ENCODE measurements at regions not wholly inside any gene's neighbourhood (a gene's known extent, or its start where the extent isn't known, plus 50 kb on each side); places are given as distances from the start of the nearest gene placed in this dataset.

DNA sequence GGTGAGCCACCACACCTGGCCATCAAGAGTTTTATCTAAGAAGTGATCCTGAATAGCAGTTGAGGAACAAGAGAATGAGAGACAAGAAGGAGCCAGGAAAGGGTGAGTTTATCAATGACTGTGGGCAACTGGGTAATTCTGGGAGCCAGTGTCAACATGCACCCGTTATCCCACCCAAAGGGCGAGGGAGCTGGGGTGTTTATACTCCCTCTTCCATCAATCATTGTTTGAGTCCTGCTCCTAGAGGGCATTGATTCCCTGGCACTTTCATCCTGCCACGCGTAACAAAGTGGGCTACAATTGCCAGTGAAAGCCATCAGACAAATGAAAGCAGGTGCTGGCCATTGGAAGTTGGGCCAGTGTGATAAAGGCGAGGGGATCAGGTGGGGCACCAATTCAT, 136.3 kb downstream of the SUDS3 start:
- Histone ChIP-seq H3K36me3 (ENCODE audit: insufficient read depth, low read length) (no peaks in the 10 kb centered on the region), H3K79me2 (ENCODE audit: insufficient read depth, low read length) (no peaks in the 10 kb centered on the region), H3K27me3 (ENCODE audit: insufficient read depth, low read length, poor library complexity) (no peaks in the 10 kb centered on the region), H3K9me3 (ENCODE audit: insufficient read depth, low read length, severe bottlenecking) (no peaks in the 10 kb centered on the region), H2AFZ (ENCODE audit: low read depth, low read length) (no peak overlapping the region), H3K4me3 (ENCODE audit: low read depth in 1 of 2, low read length in 2 of 2) (no peak overlapping the region), H3K4me1 (ENCODE audit: insufficient read depth, low read length) (no peaks in the 10 kb centered on the region), H3K27ac (ENCODE audit: low read length) (no peak overlapping the region), H3K4me2 (ENCODE audit: insufficient read depth, low read length) (no peak overlapping the region), H4K20me1 (ENCODE audit: insufficient read depth, low read length) (no peaks in the 10 kb centered on the region), H3K9ac (ENCODE audit: low read depth, low read length) (no peak overlapping the region)
- DNase-seq (no peak), ATAC-seq (ENCODE audit: insufficient read depth, low read depth) (no peak)
- TF ChIP-seq EZH2 (IDR thresholded peaks at IDR 0.05; ENCODE audit: borderline replicate concordance, low read depth, low read length, severe bottlenecking): no peak
- TF ChIP-seq, protein P1, sequence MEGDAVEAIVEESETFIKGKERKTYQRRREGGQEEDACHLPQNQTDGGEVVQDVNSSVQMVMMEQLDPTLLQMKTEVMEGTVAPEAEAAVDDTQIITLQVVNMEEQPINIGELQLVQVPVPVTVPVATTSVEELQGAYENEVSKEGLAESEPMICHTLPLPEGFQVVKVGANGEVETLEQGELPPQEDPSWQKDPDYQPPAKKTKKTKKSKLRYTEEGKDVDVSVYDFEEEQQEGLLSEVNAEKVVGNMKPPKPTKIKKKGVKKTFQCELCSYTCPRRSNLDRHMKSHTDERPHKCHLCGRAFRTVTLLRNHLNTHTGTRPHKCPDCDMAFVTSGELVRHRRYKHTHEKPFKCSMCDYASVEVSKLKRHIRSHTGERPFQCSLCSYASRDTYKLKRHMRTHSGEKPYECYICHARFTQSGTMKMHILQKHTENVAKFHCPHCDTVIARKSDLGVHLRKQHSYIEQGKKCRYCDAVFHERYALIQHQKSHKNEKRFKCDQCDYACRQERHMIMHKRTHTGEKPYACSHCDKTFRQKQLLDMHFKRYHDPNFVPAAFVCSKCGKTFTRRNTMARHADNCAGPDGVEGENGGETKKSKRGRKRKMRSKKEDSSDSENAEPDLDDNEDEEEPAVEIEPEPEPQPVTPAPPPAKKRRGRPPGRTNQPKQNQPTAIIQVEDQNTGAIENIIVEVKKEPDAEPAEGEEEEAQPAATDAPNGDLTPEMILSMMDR (IDR thresholded peaks at IDR 0.05; ENCODE audit: borderline replicate concordance, extremely low read depth, low read length, poor library complexity, severe bottlenecking): no peak

DNA sequence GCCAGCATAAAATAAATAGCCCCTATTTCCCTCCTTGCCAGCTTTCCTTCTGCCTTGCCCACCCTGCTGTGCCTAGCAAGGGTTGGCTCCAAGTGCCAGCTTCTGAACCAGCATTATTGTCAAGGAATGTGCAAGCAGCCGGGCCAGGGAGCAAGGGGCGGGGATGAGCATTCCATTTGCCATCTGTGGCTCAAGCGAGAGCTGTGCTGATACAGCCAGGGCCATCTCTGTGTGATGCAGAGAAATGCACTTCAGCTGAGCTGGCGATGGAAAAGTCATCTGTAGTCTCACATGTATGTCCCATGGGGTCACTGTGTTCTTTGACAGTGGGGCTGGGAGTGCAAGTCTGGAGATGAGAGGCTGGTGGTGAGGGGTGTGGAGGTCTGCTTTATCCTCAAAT, 137.3 kb downstream of the SUDS3 start:
- no peak for TF ChIP-seq EZH2 (IDR thresholded peaks at IDR 0.05; ENCODE audit: borderline replicate concordance, low read depth, low read length, severe bottlenecking)
- TF ChIP-seq, protein P1 (IDR thresholded peaks at IDR 0.05; ENCODE audit: borderline replicate concordance, extremely low read depth, low read length, poor library complexity, severe bottlenecking): no peak
- Histone ChIP-seq H3K27me3 (ENCODE audit: insufficient read depth, low read length, poor library complexity) (no peaks in the 10 kb centered on the region), H2AFZ (ENCODE audit: low read depth, low read length) (no peak overlapping the region), H3K27ac (ENCODE audit: low read length) (no peak overlapping the region), H3K79me2 (ENCODE audit: insufficient read depth, low read length) (no peaks in the 10 kb centered on the region), H3K4me2 (ENCODE audit: insufficient read depth, low read length) (no peak overlapping the region), H3K36me3 (ENCODE audit: insufficient read depth, low read length) (no peaks in the 10 kb centered on the region), H4K20me1 (ENCODE audit: insufficient read depth, low read length) (no peaks in the 10 kb centered on the region), H3K9ac (ENCODE audit: low read depth, low read length) (no peak overlapping the region), H3K4me1 (ENCODE audit: insufficient read depth, low read length) (no peaks in the 10 kb centered on the region), H3K9me3 (ENCODE audit: insufficient read depth, low read length, severe bottlenecking) (no peaks in the 10 kb centered on the region), H3K4me3 (ENCODE audit: low read depth in 1 of 2, low read length in 2 of 2) (no peak overlapping the region)
- ATAC-seq (ENCODE audit: insufficient read depth, low read depth): no peak
- DNase-seq: no peak

DNA sequence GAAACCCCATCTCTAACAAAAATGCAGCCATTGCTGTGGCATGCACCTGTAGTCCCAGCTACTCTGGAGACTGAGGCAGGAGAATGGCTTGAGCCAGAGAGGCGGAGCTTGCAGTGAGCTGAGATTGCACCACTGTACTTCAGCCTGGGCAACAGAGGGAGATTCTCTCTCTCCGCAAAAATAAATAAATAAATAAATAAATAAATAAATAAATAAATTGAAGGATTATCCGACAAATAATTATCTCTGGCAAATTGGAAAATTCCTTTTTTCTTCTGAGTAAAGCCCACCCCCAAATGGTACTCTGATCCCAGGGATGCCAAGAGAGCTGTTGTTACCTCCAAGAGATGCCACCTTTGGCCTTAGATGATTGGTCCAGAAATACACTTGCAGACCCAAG, 137.9 kb downstream of the SUDS3 start:
- H2AFZ ChIP-seq (ENCODE audit: low read depth, low read length): no peak overlapping the region
- no peaks in the 10 kb centered on the region for H3K27me3 ChIP-seq (ENCODE audit: insufficient read depth, low read length, poor library complexity)
- no peaks in the 10 kb centered on the region for H3K4me1 ChIP-seq (ENCODE audit: insufficient read depth, low read length)
- no peaks in the 10 kb centered on the region for H3K79me2 ChIP-seq (ENCODE audit: insufficient read depth, low read length)
- ATAC-seq (ENCODE audit: insufficient read depth, low read depth) (no peak), DNase-seq (no peak)
- H3K9me3 ChIP-seq (ENCODE audit: insufficient read depth, low read length, severe bottlenecking): no peaks in the 10 kb centered on the region
- no peak overlapping the region for H3K27ac ChIP-seq (ENCODE audit: low read length)
- no peak overlapping the region for H3K4me3 ChIP-seq (ENCODE audit: low read depth in 1 of 2, low read length in 2 of 2)
- no peak overlapping the region for H3K4me2 ChIP-seq (ENCODE audit: insufficient read depth, low read length)
- TF ChIP-seq, protein P1 (IDR thresholded peaks at IDR 0.05; ENCODE audit: borderline replicate concordance, extremely low read depth, low read length, poor library complexity, severe bottlenecking): no peak
- no peak for TF ChIP-seq EZH2 (IDR thresholded peaks at IDR 0.05; ENCODE audit: borderline replicate concordance, low read depth, low read length, severe bottlenecking)
- no peaks in the 10 kb centered on the region for H3K36me3 ChIP-seq (ENCODE audit: insufficient read depth, low read length)
- H4K20me1 ChIP-seq (ENCODE audit: insufficient read depth, low read length): no peaks in the 10 kb centered on the region
- H3K9ac ChIP-seq (ENCODE audit: low read depth, low read length): no peak overlapping the region
